LNCAP (cell line): ENCODE measurements at regions not wholly inside any gene's neighbourhood (a gene's known extent, or its start where the extent isn't known, plus 50 kb on each side); places are given as distances from the start of the nearest gene placed in this dataset.

Experiments used
- CTCF ChIP-seq: fragments of 450-650 bp; IDR thresholded peaks from 2 replicates; pipeline ENCODE4 v1.5.1; 2017; ENCODE audit warnings: mild to moderate bottlenecking

- no peak for TF ChIP-seq CTCF
These were observed 89.2 kb upstream of the WSCD1 start for GRCh38 chr17:5980941-5981340.

- TF ChIP-seq CTCF = no peak
These were observed 83.5 kb upstream of the WSCD1 start for GRCh38 chr17:5986644-5987043.

GRCh38 chr17:6000426-6000825 lies 69.8 kb upstream of the WSCD1 start:
- no peak for TF ChIP-seq CTCF

GRCh38 chr17:6005939-6006338 lies 64.2 kb upstream of the WSCD1 start:
- no peak for TF ChIP-seq CTCF

GRCh38 chr17:6011206-6011605 lies 59.0 kb upstream of the WSCD1 start:
- no peak for TF ChIP-seq CTCF

GRCh38 chr17:6018788-6019187 lies 51.4 kb upstream of the WSCD1 start:
- TF ChIP-seq CTCF = no peak

- no peak for TF ChIP-seq CTCF
These were observed 50.2 kb upstream of the WSCD1 start for GRCh38 chr17:6019959-6020358.

- no peak for TF ChIP-seq CTCF
These were observed 49.7 kb upstream of the WSCD1 start for GRCh38 chr17:6020376-6021010.
